DND-41 (cell line): ENCODE measurements at regions not wholly inside any gene's neighbourhood (a gene's known extent, or its start where the extent isn't known, plus 50 kb on each side); places are given as distances from the start of the nearest gene placed in this dataset.

ENCODE experiments used
- EZH2 ChIP-seq: IDR thresholded peaks from 3 replicates; pipeline ENCODE4 v1.6.1; 2012; ENCODE audit warnings: borderline replicate concordance, low read depth, mild to moderate bottlenecking, moderate library complexity, low read length, inconsistent platforms; ENCODE audit not compliant: severe bottlenecking
- TF ChIP-seq, protein P1 (sequence below): IDR thresholded peaks from 2 replicates; pipeline ENCODE4 v1.5.1; 2012; ENCODE audit warnings: borderline replicate concordance, low read length, moderate library complexity, mild to moderate bottlenecking; ENCODE audit not compliant: poor library complexity, severe bottlenecking; ENCODE audit errors: extremely low read depth

DNA sequence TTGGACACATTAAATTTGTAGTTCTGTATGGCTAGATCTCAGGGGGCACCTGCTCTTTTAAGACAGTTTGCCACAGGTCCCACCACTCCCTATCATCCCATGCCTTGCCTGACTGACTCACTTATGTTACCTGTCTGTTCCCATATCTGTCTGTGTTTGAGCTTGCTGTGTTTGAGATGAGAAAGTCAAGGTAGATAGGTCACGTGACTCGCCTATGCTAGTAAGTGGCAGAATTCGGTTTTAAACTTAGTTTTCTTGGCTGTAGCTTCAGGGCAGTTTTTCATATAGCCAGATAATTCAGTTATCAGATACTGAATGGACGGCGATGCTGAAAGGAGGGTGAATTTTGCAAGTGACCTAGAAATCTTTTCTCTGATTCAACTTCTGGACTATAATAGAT, 348.4 kb downstream of the RPS24 start:
- TF ChIP-seq, protein P1, sequence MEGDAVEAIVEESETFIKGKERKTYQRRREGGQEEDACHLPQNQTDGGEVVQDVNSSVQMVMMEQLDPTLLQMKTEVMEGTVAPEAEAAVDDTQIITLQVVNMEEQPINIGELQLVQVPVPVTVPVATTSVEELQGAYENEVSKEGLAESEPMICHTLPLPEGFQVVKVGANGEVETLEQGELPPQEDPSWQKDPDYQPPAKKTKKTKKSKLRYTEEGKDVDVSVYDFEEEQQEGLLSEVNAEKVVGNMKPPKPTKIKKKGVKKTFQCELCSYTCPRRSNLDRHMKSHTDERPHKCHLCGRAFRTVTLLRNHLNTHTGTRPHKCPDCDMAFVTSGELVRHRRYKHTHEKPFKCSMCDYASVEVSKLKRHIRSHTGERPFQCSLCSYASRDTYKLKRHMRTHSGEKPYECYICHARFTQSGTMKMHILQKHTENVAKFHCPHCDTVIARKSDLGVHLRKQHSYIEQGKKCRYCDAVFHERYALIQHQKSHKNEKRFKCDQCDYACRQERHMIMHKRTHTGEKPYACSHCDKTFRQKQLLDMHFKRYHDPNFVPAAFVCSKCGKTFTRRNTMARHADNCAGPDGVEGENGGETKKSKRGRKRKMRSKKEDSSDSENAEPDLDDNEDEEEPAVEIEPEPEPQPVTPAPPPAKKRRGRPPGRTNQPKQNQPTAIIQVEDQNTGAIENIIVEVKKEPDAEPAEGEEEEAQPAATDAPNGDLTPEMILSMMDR: no peak
- no peak for TF ChIP-seq EZH2
